Karpas-422 (cell line): ENCODE measurements at regions not wholly inside any gene's neighbourhood (a gene's known extent, or its start where the extent isn't known, plus 50 kb on each side); places are given as distances from the start of the nearest gene placed in this dataset.

Source experiments
- DNase-seq: peaks from one replicate; pipeline ENCODE4 v3.0.0-alpha.2; 2015
- H2AFZ ChIP-seq: fragments of 200-600 bp; sonication (generic); 2 replicates; pipeline ENCODE4 v1.6.1; 2014; ENCODE audit warnings: antibody characterized with exemption, low read length, mixed read lengths
- H3K27ac ChIP-seq: fragments of 200-600 bp; sonication (generic); 2 replicates; pipeline ENCODE4 v1.5.1; 2014; ENCODE audit warnings: mild to moderate bottlenecking, low read length, moderate library complexity
- H3K27me3 ChIP-seq: fragments of 200-600 bp; sonication (generic); 2 replicates; pipeline ENCODE4 v1.6.1; 2014; ENCODE audit warnings: low read length, mixed read lengths
- H3K36me3 ChIP-seq: fragments of 200-600 bp; sonication (generic); 2 replicates; pipeline ENCODE4 v1.6.1; 2014; ENCODE audit warnings: low read length, mixed read lengths; ENCODE audit not compliant: insufficient read depth
- H3K4me1 ChIP-seq: fragments of 200-600 bp; sonication (generic); 2 replicates; pipeline ENCODE4 v1.6.1; 2014; ENCODE audit warnings: mild to moderate bottlenecking, low read length, mixed read lengths
- H3K4me2 ChIP-seq: fragments of 200-600 bp; sonication (generic); 2 replicates; pipeline ENCODE4 v1.6.1; 2014; ENCODE audit warnings: low read length, low read depth, mild to moderate bottlenecking; ENCODE audit not compliant: poor library complexity, severe bottlenecking
- H3K4me3 ChIP-seq: fragments of 200-600 bp; sonication (generic); 2 replicates; pipeline ENCODE4 v1.5.1; 2014; ENCODE audit warnings: mild to moderate bottlenecking, antibody characterized with exemption, low read length, mixed read lengths
- H3K79me2 ChIP-seq: fragments of 200-600 bp; sonication (generic); 2 replicates; pipeline ENCODE4 v1.6.1; 2014; ENCODE audit warnings: mild to moderate bottlenecking, low read length, mixed read lengths
- H3K9ac ChIP-seq: fragments of 200-600 bp; sonication (generic); 2 replicates; pipeline ENCODE4 v1.6.0; 2014; ENCODE audit warnings: low read length
- H3K9me2 ChIP-seq: fragments of 200-600 bp; sonication (generic), shearing (Covaris generic); replicated peaks from 2 replicates; pipeline ENCODE4 v1.6.0; 2014; ENCODE audit warnings: mild to moderate bottlenecking, low read length, moderate library complexity; ENCODE audit not compliant: insufficient read depth
- H3K9me3 ChIP-seq: fragments of 300-700, 200-600 bp; sonication (generic); 2 replicates; pipeline ENCODE4 v1.6.1; 2014; ENCODE audit warnings: low read length, mixed read lengths
- H4K20me1 ChIP-seq: fragments of 200-600 bp; sonication (generic); 2 replicates; pipeline ENCODE4 v1.6.1; 2014; ENCODE audit warnings: mild to moderate bottlenecking, antibody characterized with exemption, low read length, low read depth; ENCODE audit not compliant: insufficient read depth

DNA sequence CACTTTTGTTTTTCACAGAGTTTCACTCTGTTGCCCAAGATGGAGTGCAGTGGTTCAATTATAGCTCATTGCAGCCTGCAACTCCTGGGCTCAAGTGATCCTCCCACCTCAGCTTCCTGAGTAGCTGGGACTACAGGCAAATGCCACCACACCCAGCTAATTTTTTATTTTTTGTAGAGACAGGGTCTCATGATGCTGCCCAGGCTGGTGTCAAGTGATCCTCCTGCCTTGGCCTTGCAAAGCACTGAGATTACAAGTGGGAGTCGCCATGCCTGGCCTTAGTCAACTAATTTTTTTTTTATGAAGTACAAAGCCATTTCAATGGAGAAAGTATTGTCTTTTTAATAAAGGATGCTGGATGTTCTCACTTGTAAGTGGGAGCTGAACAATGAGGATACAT is 51.3 kb upstream of the UXT start:
- Histone ChIP-seq H3K4me1 (no peaks in the 10 kb centered on the region), H3K27ac (no peak overlapping the region), H3K9me2 (no peaks in the 10 kb centered on the region), H3K4me2 (no peak overlapping the region), H4K20me1 (no peaks in the 10 kb centered on the region), H3K9ac (no peak overlapping the region), H3K79me2 (no peaks in the 10 kb centered on the region), H2AFZ (no peak overlapping the region), H3K27me3 (no peaks in the 10 kb centered on the region), H3K4me3 (no peak overlapping the region), H3K36me3 (no peaks in the 10 kb centered on the region), H3K9me3 (no peaks in the 10 kb centered on the region)
- no peak for DNase-seq
